ENCODE measurements at regions not wholly inside any gene's neighbourhood (a gene's known extent, or its start where the extent isn't known, plus 50 kb on each side); places are given as distances from the start of the nearest gene placed in this dataset.

DNA sequence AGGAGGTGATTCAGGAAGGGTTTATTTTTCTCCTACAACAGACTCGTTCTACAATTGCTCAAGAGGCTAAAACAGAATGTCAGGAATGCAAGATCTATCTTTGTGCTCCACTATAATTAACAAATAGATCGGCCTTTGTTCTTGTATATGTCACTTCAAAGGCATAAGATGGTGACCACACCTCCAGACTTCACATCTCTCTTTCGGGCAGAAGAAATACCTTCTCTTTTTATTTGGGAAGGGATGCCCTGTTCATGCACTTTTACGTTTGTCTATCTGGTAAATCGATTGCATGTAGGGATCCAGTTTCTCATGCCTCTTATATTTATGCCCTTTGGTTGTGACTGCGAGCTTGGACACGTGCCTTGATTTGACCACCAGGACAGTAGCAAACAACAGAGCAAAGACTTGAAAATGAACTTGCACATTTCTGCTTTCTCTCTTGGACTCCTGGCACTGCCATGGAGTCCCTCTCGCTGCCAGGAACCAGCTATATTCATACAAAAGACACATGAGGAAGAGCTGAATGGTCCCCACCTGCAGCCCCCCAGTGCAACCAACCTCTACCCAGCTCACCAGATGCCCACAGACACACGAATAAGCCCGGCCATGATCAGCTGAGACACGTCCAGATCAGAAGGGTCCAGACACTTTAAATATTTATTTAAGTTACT, 219.8 kb upstream of the STXBP5 start:
- no peak for DNase-seq
- Histone ChIP-seq H3K4me1 (ENCODE audit: control insufficient read depth in 1 of 2, insufficient read depth in 2 of 2, low read length in 2 of 2) (no peaks in the 10 kb centered on the region), H3K27ac (ENCODE audit: low read depth in 1 of 2, low read length in 2 of 2) (no peak overlapping the region), H3K27me3 (ENCODE audit: control insufficient read depth in 2 of 2, insufficient read depth in 2 of 2, low read length in 2 of 2) (no peaks in the 10 kb centered on the region), H3K4me2 (replicated peaks; ENCODE audit: extremely low read depth, low read length, poor library complexity, severe bottlenecking) (no peak overlapping the region), H3K4me3 (replicated peaks in 1 of 3; ENCODE audit: low read depth in 2 of 3, low read length in 3 of 3) (no peak overlapping the region), H2AFZ (ENCODE audit: insufficient read depth, low read depth, low read length, poor library complexity, severe bottlenecking) (no peak overlapping the region), H3K36me3 (replicated peaks in 1 of 2; ENCODE audit: control insufficient read depth in 1 of 2, insufficient read depth in 2 of 2, low read length in 2 of 2) (no peaks in the 10 kb centered on the region), H4K20me1 (ENCODE audit: insufficient read depth, low read length) (no peaks in the 10 kb centered on the region), H3K9ac (ENCODE audit: insufficient read depth, low read length, poor library complexity, severe bottlenecking) (no peak overlapping the region), H3K9me3 (replicated peaks in 1 of 2; ENCODE audit: control insufficient read depth in 1 of 2, insufficient read depth in 1 of 2, low read length in 2 of 2) (no peaks in the 10 kb centered on the region), H3K79me2 (ENCODE audit: insufficient read depth, low read length) (no peaks in the 10 kb centered on the region)
- 99% methylated on average over 5 of the region's 11 CpGs for WGBS (ENCODE audit: insufficient coverage)
- intact Hi-C loops (cut with micrococcal nuclease): no loop called here
- Mint-ChIP-seq H3K4me1 (no peaks in the 10 kb centered on the region), H3K27ac (no peak overlapping the region), H3K36me3 (no peaks in the 10 kb centered on the region), H3K4me3 (no peak overlapping the region), H3K27me3 (ENCODE audit: low read depth in 3 of 3) (no peaks in the 10 kb centered on the region), H3K9me3 (peaks cover 0 to 5% (median 4%) of the 10 kb centered on the region in 7 donors)
- TF ChIP-seq, protein P1, sequence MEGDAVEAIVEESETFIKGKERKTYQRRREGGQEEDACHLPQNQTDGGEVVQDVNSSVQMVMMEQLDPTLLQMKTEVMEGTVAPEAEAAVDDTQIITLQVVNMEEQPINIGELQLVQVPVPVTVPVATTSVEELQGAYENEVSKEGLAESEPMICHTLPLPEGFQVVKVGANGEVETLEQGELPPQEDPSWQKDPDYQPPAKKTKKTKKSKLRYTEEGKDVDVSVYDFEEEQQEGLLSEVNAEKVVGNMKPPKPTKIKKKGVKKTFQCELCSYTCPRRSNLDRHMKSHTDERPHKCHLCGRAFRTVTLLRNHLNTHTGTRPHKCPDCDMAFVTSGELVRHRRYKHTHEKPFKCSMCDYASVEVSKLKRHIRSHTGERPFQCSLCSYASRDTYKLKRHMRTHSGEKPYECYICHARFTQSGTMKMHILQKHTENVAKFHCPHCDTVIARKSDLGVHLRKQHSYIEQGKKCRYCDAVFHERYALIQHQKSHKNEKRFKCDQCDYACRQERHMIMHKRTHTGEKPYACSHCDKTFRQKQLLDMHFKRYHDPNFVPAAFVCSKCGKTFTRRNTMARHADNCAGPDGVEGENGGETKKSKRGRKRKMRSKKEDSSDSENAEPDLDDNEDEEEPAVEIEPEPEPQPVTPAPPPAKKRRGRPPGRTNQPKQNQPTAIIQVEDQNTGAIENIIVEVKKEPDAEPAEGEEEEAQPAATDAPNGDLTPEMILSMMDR (IDR thresholded peaks at IDR 0.05): no peak

- Mint-ChIP-seq H3K36me3 (no peaks in the 10 kb centered on the region), H3K9me3 (peaks cover 0 to 5% (median 4%) of the 10 kb centered on the region in 7 donors), H3K4me1 (no peaks in the 10 kb centered on the region), H3K27ac (no peak overlapping the region), H3K27me3 (ENCODE audit: low read depth in 3 of 3) (no peaks in the 10 kb centered on the region), H3K4me3 (no peak overlapping the region)
- H3K27ac ChIP-seq (ENCODE audit: low read depth in 1 of 2, low read length in 2 of 2): no peak overlapping the region
- no peaks in the 10 kb centered on the region for H3K9me3 ChIP-seq (replicated peaks in 1 of 2; ENCODE audit: control insufficient read depth in 1 of 2, insufficient read depth in 1 of 2, low read length in 2 of 2)
- WGBS (ENCODE audit: insufficient coverage): no CpG with 5 or more reads among the region's 3 CpGs
- DNase-seq: no peak
- H4K20me1 ChIP-seq (ENCODE audit: insufficient read depth, low read length): no peaks in the 10 kb centered on the region
- H2AFZ ChIP-seq (ENCODE audit: insufficient read depth, low read depth, low read length, poor library complexity, severe bottlenecking): no peak overlapping the region
- no peak overlapping the region for H3K9ac ChIP-seq (ENCODE audit: insufficient read depth, low read length, poor library complexity, severe bottlenecking)
- no peak overlapping the region for H3K4me3 ChIP-seq (replicated peaks in 1 of 3; ENCODE audit: low read depth in 2 of 3, low read length in 3 of 3)
- H3K27me3 ChIP-seq (ENCODE audit: control insufficient read depth in 2 of 2, insufficient read depth in 2 of 2, low read length in 2 of 2): no peaks in the 10 kb centered on the region
- intact Hi-C loops (cut with micrococcal nuclease): no loop called here
- TF ChIP-seq, protein P1 (IDR thresholded peaks at IDR 0.05): no peak
- no peak overlapping the region for H3K4me2 ChIP-seq (replicated peaks; ENCODE audit: extremely low read depth, low read length, poor library complexity, severe bottlenecking)
- no peaks in the 10 kb centered on the region for H3K4me1 ChIP-seq (ENCODE audit: control insufficient read depth in 1 of 2, insufficient read depth in 2 of 2, low read length in 2 of 2)
- H3K36me3 ChIP-seq (replicated peaks in 1 of 2; ENCODE audit: control insufficient read depth in 1 of 2, insufficient read depth in 2 of 2, low read length in 2 of 2): no peaks in the 10 kb centered on the region
- H3K79me2 ChIP-seq (ENCODE audit: insufficient read depth, low read length): no peaks in the 10 kb centered on the region
Measured at GRCh38 chr6:146985111-146985510, 219.1 kb upstream of the STXBP5 start.
